Lower leg skin (tissue), 3 donors: ENCODE measurements at regions not wholly inside any gene's neighbourhood (a gene's known extent, or its start where the extent isn't known, plus 50 kb on each side); places are given as distances from the start of the nearest gene placed in this dataset.
"Not testable (repeated sequence)": the region's sequence is repeated elsewhere in the genome, so short reads cannot be mapped to it uniquely, and the experiment has no call there.

Source experiments
- CTCF ChIP-seq, 3 donors: fragments of 450-650 bp; IDR thresholded peaks; one replicate each; pipeline ENCODE4 v1.5.1; 2016; ENCODE audit warnings: antibody characterized with exemption in 3 of 3, mild to moderate bottlenecking in 3 of 3, moderate library complexity in 2 of 3
- POLR2A ChIP-seq, 2 donors: fragments of 450-650 bp; IDR thresholded peaks; one replicate each; pipeline ENCODE4 v1.6.1; 2016 to 2017; ENCODE audit warnings: antibody characterized with exemption in 2 of 2, mild to moderate bottlenecking in 1 of 2, moderate library complexity in 1 of 2

GRCh38 chr10:71108042-71108441 lies 104.3 kb upstream of the UNC5B start:
- not testable (repeated sequence) for TF ChIP-seq CTCF, POLR2A (IDR thresholded peaks at IDR 0.05)
